ENCODE measurements at regions not wholly inside any gene's neighbourhood (a gene's known extent, or its start where the extent isn't known, plus 50 kb on each side); places are given as distances from the start of the nearest gene placed in this dataset.
"Not testable (repeated sequence)": the region's sequence is repeated elsewhere in the genome, so short reads cannot be mapped to it uniquely, and the experiment has no call there.

GRCh38 chr6:134416418-134417154 is 98.7 kb upstream of the SGK1 start:
- DNase-seq (ENCODE audit: extremely low read depth in 1 of 2, low read depth in 1 of 2): no peak

- no peak for DNase-seq (ENCODE audit: extremely low read depth in 1 of 2, low read depth in 1 of 2)
Measured at GRCh38 chr6:134415656-134416055, 97.7 kb upstream of the SGK1 start.

GRCh38 chr6:134415194-134415593 is 97.3 kb upstream of the SGK1 start:
- no peak for DNase-seq (ENCODE audit: extremely low read depth in 1 of 2, low read depth in 1 of 2)

GRCh38 chr6:134414793-134415192 is 96.9 kb upstream of the SGK1 start:
- DNase-seq (ENCODE audit: extremely low read depth in 1 of 2, low read depth in 1 of 2): no peak

GRCh38 chr6:134413241-134413643 is 95.3 kb upstream of the SGK1 start:
- DNase-seq (ENCODE audit: extremely low read depth in 1 of 2, low read depth in 1 of 2): no peak

- DNase-seq (ENCODE audit: extremely low read depth in 1 of 2, low read depth in 1 of 2): no peak
Measured at GRCh38 chr6:134410541-134410940, 92.6 kb upstream of the SGK1 start.

- DNase-seq (ENCODE audit: extremely low read depth in 1 of 2, low read depth in 1 of 2): no peak
Measured at GRCh38 chr6:134407791-134408190, 89.9 kb upstream of the SGK1 start.

- DNase-seq (ENCODE audit: extremely low read depth in 1 of 2, low read depth in 1 of 2): no peak
Measured at GRCh38 chr6:134406311-134406710, 88.4 kb upstream of the SGK1 start.

- no peak for DNase-seq (ENCODE audit: extremely low read depth in 1 of 2, low read depth in 1 of 2)
Measured at GRCh38 chr6:134405386-134406087, 87.6 kb upstream of the SGK1 start.

- not testable (repeated sequence) for DNase-seq (ENCODE audit: extremely low read depth in 1 of 2, low read depth in 1 of 2)
Measured at GRCh38 chr6:134403312-134403711, 85.4 kb upstream of the SGK1 start.

GRCh38 chr6:134402372-134402984 is 84.6 kb upstream of the SGK1 start:
- DNase-seq (ENCODE audit: extremely low read depth in 1 of 2, low read depth in 1 of 2): no peak

GRCh38 chr6:134400941-134401340 is 83.0 kb upstream of the SGK1 start:
- DNase-seq (ENCODE audit: extremely low read depth in 1 of 2, low read depth in 1 of 2): no peak

- no peak for DNase-seq (ENCODE audit: extremely low read depth in 1 of 2, low read depth in 1 of 2)
Measured at GRCh38 chr6:134398453-134398852, 80.5 kb upstream of the SGK1 start.

GRCh38 chr6:134397676-134398075 is 79.8 kb upstream of the SGK1 start:
- no peak for DNase-seq (ENCODE audit: extremely low read depth in 1 of 2, low read depth in 1 of 2)

- no peak for DNase-seq (ENCODE audit: extremely low read depth in 1 of 2, low read depth in 1 of 2)
Measured at GRCh38 chr6:134394905-134395304, 77.0 kb upstream of the SGK1 start.

- no peak for DNase-seq (ENCODE audit: extremely low read depth in 1 of 2, low read depth in 1 of 2)
Measured at GRCh38 chr6:134394208-134394607, 76.3 kb upstream of the SGK1 start.

- no peak for DNase-seq (ENCODE audit: extremely low read depth in 1 of 2, low read depth in 1 of 2)
Measured at GRCh38 chr6:134391205-134391604, 73.3 kb upstream of the SGK1 start.

- no peak for DNase-seq (ENCODE audit: extremely low read depth in 1 of 2, low read depth in 1 of 2)
Measured at GRCh38 chr6:134389658-134390057, 71.7 kb upstream of the SGK1 start.

- DNase-seq (ENCODE audit: extremely low read depth in 1 of 2, low read depth in 1 of 2): no peak
Measured at GRCh38 chr6:134389129-134389528, 71.2 kb upstream of the SGK1 start.

- not testable (repeated sequence) for DNase-seq (ENCODE audit: extremely low read depth in 1 of 2, low read depth in 1 of 2)
Measured at GRCh38 chr6:134386482-134386881, 68.6 kb upstream of the SGK1 start.

GRCh38 chr6:134381959-134382358 is 64.0 kb upstream of the SGK1 start:
- DNase-seq (ENCODE audit: extremely low read depth in 1 of 2, low read depth in 1 of 2): no peak

- DNase-seq (ENCODE audit: extremely low read depth in 1 of 2, low read depth in 1 of 2): no peak
Measured at GRCh38 chr6:134379599-134379998, 61.7 kb upstream of the SGK1 start.
